Activated naive CD8-positive, alpha-beta T cell treated with anti-CD3 and anti-CD28 coated beads, Interleukin-2, amount 50 U/mL, for 24 hours (primary cell): ENCODE measurements at regions not wholly inside any gene's neighbourhood (a gene's known extent, or its start where the extent isn't known, plus 50 kb on each side); places are given as distances from the start of the nearest gene placed in this dataset.

Source experiments
- ATAC-seq: fragments of 150-1000 bp; cut with Tn5 transposase; one replicate; pipeline ENCODE4 v1.10.0; 2021
- DNase-seq: peaks from one replicate; pipeline ENCODE4 v3.0.0; 2021
- H3K27ac Mint-ChIP-seq: one replicate; pipeline ENCODE4 v1.8.0; 2021; ENCODE audit warnings: mild to moderate bottlenecking, mixed read lengths
- H3K27me3 Mint-ChIP-seq: one replicate; pipeline ENCODE4 v1.8.0; 2021; ENCODE audit warnings: mixed read lengths
- H3K36me3 Mint-ChIP-seq: one replicate; pipeline ENCODE4 v1.8.0; 2021; ENCODE audit warnings: low read depth, mixed read lengths
- H3K4me1 Mint-ChIP-seq: one replicate; pipeline ENCODE4 v1.8.0; 2021; ENCODE audit warnings: mixed read lengths
- H3K4me3 Mint-ChIP-seq: one replicate; pipeline ENCODE4 v1.8.0; 2021; ENCODE audit warnings: mild to moderate bottlenecking, moderate library complexity, mixed read lengths
- H3K9me3 Mint-ChIP-seq: one replicate; pipeline ENCODE4 v1.8.0; 2021; ENCODE audit warnings: mixed read lengths

DNA sequence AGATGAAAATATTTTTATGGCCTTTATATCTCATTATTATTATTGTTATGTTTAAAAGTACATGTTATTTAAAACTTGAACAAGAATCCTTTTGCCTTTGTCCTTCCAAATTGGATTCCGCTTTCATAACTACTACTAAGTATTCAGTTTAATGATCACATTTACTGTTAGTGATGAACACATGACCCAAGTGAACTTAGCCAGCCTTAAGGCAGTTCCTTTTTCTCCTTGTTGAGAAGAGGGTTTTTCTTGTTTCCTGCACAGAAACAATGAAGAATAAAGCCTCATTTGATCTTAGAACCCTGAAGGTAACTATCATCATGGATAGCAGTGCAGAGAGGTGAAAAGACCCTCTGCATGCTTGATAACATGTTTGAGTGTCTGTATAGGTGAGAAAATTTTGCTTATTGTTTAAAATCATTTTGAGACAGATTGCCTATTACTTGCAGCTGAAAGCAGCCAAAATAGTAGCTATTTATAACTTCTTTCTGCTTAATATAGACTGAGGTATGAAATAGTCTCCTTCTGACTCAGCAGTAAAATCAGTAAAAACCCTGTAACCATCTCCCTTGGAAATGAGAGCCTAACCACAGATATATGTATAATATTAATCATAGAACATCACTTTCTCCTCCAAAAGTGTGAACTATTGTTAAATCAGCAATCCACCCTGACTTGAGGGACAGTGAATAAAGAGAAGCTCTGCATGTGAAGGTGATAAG, 266.2 kb downstream of the SPATA31D1 start:
- H3K27me3 Mint-ChIP-seq = no peaks in the 10 kb centered on the region
- no peak for DNase-seq
- ATAC-seq = no peak
- no peak overlapping the region for H3K27ac Mint-ChIP-seq
- no peaks in the 10 kb centered on the region for H3K4me1 Mint-ChIP-seq
- no peak overlapping the region for H3K4me3 Mint-ChIP-seq
- peaks cover 9% of the 10 kb centered on the region for H3K9me3 Mint-ChIP-seq
- no peaks in the 10 kb centered on the region for H3K36me3 Mint-ChIP-seq

- Mint-ChIP-seq H3K27ac (no peak overlapping the region), H3K9me3 (peaks cover 9% of the 10 kb centered on the region), H3K36me3 (no peaks in the 10 kb centered on the region), H3K4me1 (no peaks in the 10 kb centered on the region), H3K4me3 (no peak overlapping the region), H3K27me3 (no peaks in the 10 kb centered on the region)
- ATAC-seq = no peak
- DNase-seq = no peak
These were observed 267.1 kb downstream of the SPATA31D1 start for GRCh38 chr9:82255481-82256176.

DNA sequence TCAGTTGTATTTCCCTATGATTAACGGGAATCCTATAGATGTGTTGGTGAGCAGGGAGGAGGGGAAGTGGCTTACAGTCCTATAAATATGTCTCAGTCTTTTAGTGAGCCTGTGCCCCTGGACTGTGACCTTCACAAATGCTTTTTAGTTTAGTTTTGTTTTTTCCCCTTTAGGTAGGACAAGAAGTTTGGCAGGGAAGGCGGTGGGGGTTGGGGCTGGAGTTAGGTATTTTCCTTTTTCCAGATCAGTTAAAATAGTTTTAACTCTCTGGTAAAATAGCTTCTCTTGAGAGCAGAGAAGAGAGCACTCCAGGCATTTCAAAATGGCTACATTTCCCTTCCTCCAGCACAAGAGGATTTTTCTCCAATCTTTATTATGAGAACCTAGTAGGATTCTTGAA, 272.1 kb downstream of the SPATA31D1 start:
- Mint-ChIP-seq H3K36me3 (no peaks in the 10 kb centered on the region), H3K4me1 (no peaks in the 10 kb centered on the region), H3K4me3 (no peak overlapping the region), H3K27me3 (no peaks in the 10 kb centered on the region), H3K27ac (no peak overlapping the region), H3K9me3 (no peaks in the 10 kb centered on the region)
- DNase-seq = no peak
- ATAC-seq = no peak

DNA sequence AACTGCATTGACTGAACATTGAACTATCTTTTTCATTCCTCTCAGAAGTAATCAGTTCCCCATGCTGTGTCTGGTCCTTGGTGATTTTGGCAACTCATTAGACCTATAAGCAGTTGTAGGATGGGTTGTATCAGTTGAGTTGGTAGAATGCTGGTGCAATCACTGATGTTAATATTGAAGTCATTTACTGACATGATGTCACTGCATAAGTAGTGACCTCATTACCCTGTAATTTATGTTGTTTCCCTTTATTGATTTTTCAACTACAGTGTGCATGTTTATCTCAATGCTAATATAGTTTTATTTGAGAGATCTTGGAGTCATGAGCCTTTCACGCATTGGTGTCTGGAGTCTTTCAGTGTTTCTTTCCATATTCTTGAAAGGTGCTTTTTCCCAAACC, 275.0 kb downstream of the SPATA31D1 start:
- H3K4me3 Mint-ChIP-seq = no peak overlapping the region
- H3K4me1 Mint-ChIP-seq = no peaks in the 10 kb centered on the region
- no peak for ATAC-seq
- no peaks in the 10 kb centered on the region for H3K27me3 Mint-ChIP-seq
- no peaks in the 10 kb centered on the region for H3K36me3 Mint-ChIP-seq
- no peak overlapping the region for H3K27ac Mint-ChIP-seq
- H3K9me3 Mint-ChIP-seq = no peaks in the 10 kb centered on the region
- DNase-seq = no peak

- no peak overlapping the region for H3K4me3 Mint-ChIP-seq
- H3K27ac Mint-ChIP-seq = no peak overlapping the region
- peaks cover 11% of the 10 kb centered on the region for H3K9me3 Mint-ChIP-seq
- no peaks in the 10 kb centered on the region for H3K27me3 Mint-ChIP-seq
- no peaks in the 10 kb centered on the region for H3K36me3 Mint-ChIP-seq
- ATAC-seq (no peak), DNase-seq (no peak)
- no peaks in the 10 kb centered on the region for H3K4me1 Mint-ChIP-seq
These were observed 282.6 kb downstream of the SPATA31D1 start for GRCh38 chr9:82271106-82271561.

DNA sequence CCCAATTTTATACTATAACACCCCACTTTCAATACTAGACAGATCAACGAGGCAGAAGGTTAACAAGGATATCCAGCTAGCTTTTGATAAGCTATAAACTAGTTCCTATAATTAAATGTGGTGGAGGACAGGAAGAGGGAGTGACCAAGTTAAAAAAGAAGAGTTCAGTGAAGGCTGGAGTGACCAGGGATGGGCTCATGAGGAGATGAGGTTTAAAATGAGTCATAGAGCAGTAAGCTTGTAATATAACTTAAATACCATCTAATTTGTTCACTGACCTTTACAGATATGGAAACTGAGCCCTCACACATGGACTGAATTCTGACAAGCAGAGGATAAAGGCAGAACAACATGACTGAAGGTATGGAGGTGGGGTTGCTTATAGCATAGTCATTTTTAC, 284.5 kb downstream of the SPATA31D1 start:
- DNase-seq (no peak), ATAC-seq (no peak)
- no peaks in the 10 kb centered on the region for H3K36me3 Mint-ChIP-seq
- H3K4me1 Mint-ChIP-seq = no peaks in the 10 kb centered on the region
- peaks cover 11% of the 10 kb centered on the region for H3K9me3 Mint-ChIP-seq
- no peaks in the 10 kb centered on the region for H3K27me3 Mint-ChIP-seq
- H3K4me3 Mint-ChIP-seq = no peak overlapping the region
- no peak overlapping the region for H3K27ac Mint-ChIP-seq

DNA sequence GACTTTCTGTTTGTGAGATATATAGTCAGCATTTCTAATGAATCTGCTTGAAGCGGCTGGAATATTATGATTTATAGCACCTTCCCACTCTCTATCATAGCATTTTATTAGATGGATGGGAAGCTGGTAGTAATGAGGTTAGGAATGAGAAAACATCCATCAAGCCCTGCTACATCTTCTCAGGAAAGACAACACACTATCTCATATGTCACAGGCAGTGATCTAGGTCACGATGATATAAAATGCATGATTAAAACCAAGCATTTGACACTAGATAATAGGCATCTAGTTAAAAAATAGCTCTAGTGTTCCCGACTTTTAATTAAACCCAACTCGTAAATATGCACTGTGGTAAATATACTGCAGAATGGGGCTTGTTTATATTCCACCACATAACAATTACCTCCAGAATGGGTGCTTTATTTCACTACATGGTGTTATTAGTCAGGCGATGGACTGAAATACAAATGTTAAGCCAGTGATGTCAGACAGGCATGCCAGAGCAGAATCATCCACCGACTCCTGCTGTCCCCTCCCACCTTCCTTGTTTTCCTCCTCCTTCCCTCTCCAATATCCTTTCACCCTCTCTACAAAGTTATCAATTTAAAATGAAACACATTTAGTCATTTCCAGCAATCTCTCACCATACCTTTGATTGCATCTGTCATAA, 286.8 kb downstream of the SPATA31D1 start:
- no peaks in the 10 kb centered on the region for H3K4me1 Mint-ChIP-seq
- H3K27ac Mint-ChIP-seq = no peak overlapping the region
- DNase-seq = no peak
- no peak for ATAC-seq
- peaks cover 2% of the 10 kb centered on the region for H3K36me3 Mint-ChIP-seq
- H3K9me3 Mint-ChIP-seq = peaks cover 14% of the 10 kb centered on the region
- no peaks in the 10 kb centered on the region for H3K27me3 Mint-ChIP-seq
- H3K4me3 Mint-ChIP-seq = no peak overlapping the region

GRCh38 chr9:82281066-82281465, 292.5 kb downstream of the SPATA31D1 start:
- Mint-ChIP-seq H3K9me3 (peaks cover 3% of the 10 kb centered on the region), H3K4me1 (no peaks in the 10 kb centered on the region), H3K27ac (no peak overlapping the region), H3K4me3 (no peak overlapping the region), H3K27me3 (no peaks in the 10 kb centered on the region), H3K36me3 (peaks cover 2% of the 10 kb centered on the region)
- no peak for ATAC-seq
- no peak for DNase-seq

GRCh38 chr9:82284758-82285157, 296.2 kb downstream of the SPATA31D1 start:
- H3K36me3 Mint-ChIP-seq = no peaks in the 10 kb centered on the region
- DNase-seq (no peak), ATAC-seq (no peak)
- no peak overlapping the region for H3K27ac Mint-ChIP-seq
- H3K27me3 Mint-ChIP-seq = no peaks in the 10 kb centered on the region
- no peak overlapping the region for H3K4me3 Mint-ChIP-seq
- no peaks in the 10 kb centered on the region for H3K4me1 Mint-ChIP-seq
- H3K9me3 Mint-ChIP-seq = peaks cover 11% of the 10 kb centered on the region

GRCh38 chr9:82295181-82295580, 306.6 kb downstream of the SPATA31D1 start:
- DNase-seq = no peak
- Mint-ChIP-seq H3K4me3 (no peak overlapping the region), H3K36me3 (no peaks in the 10 kb centered on the region), H3K27me3 (no peaks in the 10 kb centered on the region), H3K27ac (no peak overlapping the region), H3K4me1 (no peaks in the 10 kb centered on the region), H3K9me3 (peaks cover 6% of the 10 kb centered on the region)
- ATAC-seq = no peak

DNA sequence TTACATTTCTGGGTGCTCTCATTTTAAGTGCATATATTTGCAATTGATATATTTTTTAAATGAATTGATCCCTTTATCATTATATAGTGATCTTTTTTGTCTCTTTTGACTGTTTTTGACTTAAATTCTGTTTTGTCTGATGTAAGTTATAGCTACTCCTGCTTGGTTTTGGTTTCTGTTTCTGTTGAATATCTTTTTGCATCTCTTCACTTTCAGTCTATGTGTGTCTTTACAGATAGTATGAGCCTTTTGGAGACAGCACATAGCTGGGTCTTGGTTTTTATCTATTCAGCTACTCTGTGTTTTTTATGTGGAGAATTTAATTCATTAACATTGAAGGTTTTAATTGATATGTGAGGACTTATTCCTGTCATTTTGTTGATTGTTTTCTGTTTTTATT, 311.3 kb downstream of the SPATA31D1 start:
- H3K27me3 Mint-ChIP-seq = no peaks in the 10 kb centered on the region
- H3K27ac Mint-ChIP-seq = no peak overlapping the region
- no peak overlapping the region for H3K4me3 Mint-ChIP-seq
- H3K36me3 Mint-ChIP-seq = no peaks in the 10 kb centered on the region
- H3K4me1 Mint-ChIP-seq = no peaks in the 10 kb centered on the region
- DNase-seq = no peak
- H3K9me3 Mint-ChIP-seq = peaks cover 12% of the 10 kb centered on the region
- ATAC-seq = no peak

GRCh38 chr9:82302968-82303655, 314.5 kb downstream of the SPATA31D1 start:
- Mint-ChIP-seq H3K4me1 (no peaks in the 10 kb centered on the region), H3K9me3 (peaks cover 16% of the 10 kb centered on the region), H3K36me3 (no peaks in the 10 kb centered on the region), H3K27me3 (no peaks in the 10 kb centered on the region), H3K27ac (no peak overlapping the region), H3K4me3 (no peak overlapping the region)
- no peak for DNase-seq
- ATAC-seq = no peak

DNA sequence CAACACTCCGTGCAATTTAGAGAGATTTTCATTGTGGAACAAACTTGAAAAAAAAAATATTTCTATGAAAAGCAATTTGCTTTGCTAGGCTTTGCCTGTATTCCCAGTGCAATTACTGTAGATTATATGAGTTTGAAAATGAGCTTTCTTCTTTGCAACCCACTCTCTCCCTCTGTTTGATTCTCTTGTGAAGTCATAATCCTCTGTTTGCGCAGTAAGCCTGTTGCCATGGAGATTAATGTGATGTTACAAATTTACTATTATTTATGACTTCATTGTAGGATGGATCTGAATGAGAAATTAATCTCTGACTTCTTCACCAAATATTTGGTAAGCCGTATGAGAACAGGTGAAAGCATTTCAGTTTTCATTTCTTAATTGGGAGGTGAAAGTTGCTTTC, 320.3 kb downstream of the SPATA31D1 start:
- H3K4me3 Mint-ChIP-seq = no peak overlapping the region
- no peak overlapping the region for H3K27ac Mint-ChIP-seq
- no peaks in the 10 kb centered on the region for H3K27me3 Mint-ChIP-seq
- H3K9me3 Mint-ChIP-seq = peaks cover 13% of the 10 kb centered on the region
- no peaks in the 10 kb centered on the region for H3K36me3 Mint-ChIP-seq
- DNase-seq (no peak), ATAC-seq (no peak)
- H3K4me1 Mint-ChIP-seq = no peaks in the 10 kb centered on the region

GRCh38 chr9:82313697-82314096, 325.1 kb downstream of the SPATA31D1 start:
- no peaks in the 10 kb centered on the region for H3K4me1 Mint-ChIP-seq
- no peaks in the 10 kb centered on the region for H3K36me3 Mint-ChIP-seq
- peaks cover 9% of the 10 kb centered on the region for H3K9me3 Mint-ChIP-seq
- H3K27me3 Mint-ChIP-seq = no peaks in the 10 kb centered on the region
- H3K4me3 Mint-ChIP-seq = no peak overlapping the region
- DNase-seq (no peak), ATAC-seq (no peak)
- no peak overlapping the region for H3K27ac Mint-ChIP-seq
